ENCODE measurements at regions not wholly inside any gene's neighbourhood (a gene's known extent, or its start where the extent isn't known, plus 50 kb on each side); places are given as distances from the start of the nearest gene placed in this dataset.

DNA sequence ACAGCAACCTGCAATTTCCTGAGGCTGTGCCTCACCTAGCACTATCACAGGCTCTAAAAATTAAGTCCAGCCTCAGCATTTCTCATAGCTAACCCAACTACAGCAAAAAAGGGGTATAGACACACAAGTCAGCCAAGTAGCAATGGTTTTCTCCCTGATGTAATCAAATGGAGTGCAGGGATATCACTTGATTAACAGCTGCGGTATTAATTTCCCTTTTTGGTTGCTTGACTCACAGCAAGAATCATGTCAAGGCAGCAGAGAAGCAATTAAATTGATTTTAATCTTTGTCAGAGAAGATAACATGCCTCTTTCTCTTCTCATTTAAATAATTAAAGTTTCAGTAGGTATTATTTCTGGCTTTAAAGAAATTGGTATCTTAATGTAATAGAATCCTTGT, 278.9 kb downstream of the RWDD3 start:
- TF ChIP-seq, protein P1, sequence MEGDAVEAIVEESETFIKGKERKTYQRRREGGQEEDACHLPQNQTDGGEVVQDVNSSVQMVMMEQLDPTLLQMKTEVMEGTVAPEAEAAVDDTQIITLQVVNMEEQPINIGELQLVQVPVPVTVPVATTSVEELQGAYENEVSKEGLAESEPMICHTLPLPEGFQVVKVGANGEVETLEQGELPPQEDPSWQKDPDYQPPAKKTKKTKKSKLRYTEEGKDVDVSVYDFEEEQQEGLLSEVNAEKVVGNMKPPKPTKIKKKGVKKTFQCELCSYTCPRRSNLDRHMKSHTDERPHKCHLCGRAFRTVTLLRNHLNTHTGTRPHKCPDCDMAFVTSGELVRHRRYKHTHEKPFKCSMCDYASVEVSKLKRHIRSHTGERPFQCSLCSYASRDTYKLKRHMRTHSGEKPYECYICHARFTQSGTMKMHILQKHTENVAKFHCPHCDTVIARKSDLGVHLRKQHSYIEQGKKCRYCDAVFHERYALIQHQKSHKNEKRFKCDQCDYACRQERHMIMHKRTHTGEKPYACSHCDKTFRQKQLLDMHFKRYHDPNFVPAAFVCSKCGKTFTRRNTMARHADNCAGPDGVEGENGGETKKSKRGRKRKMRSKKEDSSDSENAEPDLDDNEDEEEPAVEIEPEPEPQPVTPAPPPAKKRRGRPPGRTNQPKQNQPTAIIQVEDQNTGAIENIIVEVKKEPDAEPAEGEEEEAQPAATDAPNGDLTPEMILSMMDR (conservative IDR thresholded peaks at IDR 0.05; ENCODE audit: low read length) = no peak
- no peak for TF ChIP-seq EZH2phosphoT487 (IDR thresholded peaks at IDR 0.05; ENCODE audit: borderline replicate concordance, low read depth, low read length)

All from OCI-LY7 (cell line).